A673 (cell line): ENCODE measurements at regions not wholly inside any gene's neighbourhood (a gene's known extent, or its start where the extent isn't known, plus 50 kb on each side); places are given as distances from the start of the nearest gene placed in this dataset.

ENCODE experiments used
- BruUV-seq: library from RNA; stranded (reverse); fragments of 400-500 nt; replicated peaks from 2 replicates; lab custom pipeline; 2021; lab: Mats Ljungman, UMichigan
- CTCF ChIA-PET: fragments of 300-600 bp; sonication (Branson Sonifier 250); formaldehyde crosslinking; loops from one replicate; lab custom pipeline; 2022; ENCODE audit warnings: antibody characterized with exemption; lab: Charles Lee
- POLR2A ChIA-PET: fragments of 300-600 bp; sonication (Branson Sonifier 250); formaldehyde crosslinking; loops from one replicate; lab custom pipeline; 2022; ENCODE audit warnings: antibody characterized with exemption; ENCODE audit not compliant: low non-redundant PET; lab: Charles Lee
- DNase-seq: peaks from one replicate; pipeline ENCODE4 v3.0.0-alpha.2; 2015; ENCODE audit warnings: low spot score
- H3K27ac ChIP-seq: fragments of 200-600 bp; sonication (generic); 2 replicates; pipeline ENCODE4 v1.5.1; 2016; ENCODE audit warnings: mixed run types, low read depth, mild to moderate bottlenecking, mixed read lengths, antibody characterized with exemption, low read length; ENCODE audit not compliant: poor library complexity, severe bottlenecking
- H3K27me3 ChIP-seq: fragments of 200-600 bp; sonication (generic); replicated peaks from 2 replicates; pipeline ENCODE4 v1.6.1; 2017; ENCODE audit warnings: mixed run types, low read depth, mild to moderate bottlenecking, mixed read lengths, antibody characterized with exemption, low read length; ENCODE audit not compliant: insufficient read depth, poor library complexity
- H3K36me3 ChIP-seq: fragments of 200-600 bp; sonication (generic); 2 replicates; pipeline ENCODE4 v1.6.1; 2016; ENCODE audit warnings: mixed run types, mild to moderate bottlenecking, mixed read lengths, antibody characterized with exemption, low read length; ENCODE audit not compliant: insufficient read depth, poor library complexity, severe bottlenecking
- H3K4me1 ChIP-seq: fragments of 200-600 bp; sonication (generic); 2 replicates; pipeline ENCODE4 v1.6.1; 2017; ENCODE audit warnings: mixed run types, mild to moderate bottlenecking, mixed read lengths, antibody characterized with exemption, low read length; ENCODE audit not compliant: insufficient read depth, poor library complexity, severe bottlenecking
- H3K4me3 ChIP-seq: fragments of 200-600 bp; sonication (generic); 2 replicates; pipeline ENCODE4 v1.5.1; 2016; ENCODE audit warnings: low read depth, mixed run types, mild to moderate bottlenecking, mixed read lengths, low read length; ENCODE audit not compliant: poor library complexity, severe bottlenecking
- H3K9me3 ChIP-seq: fragments of 200-600 bp; sonication (generic); 2 replicates; pipeline ENCODE4 v1.6.1; 2016; ENCODE audit warnings: mixed run types, low read depth, mild to moderate bottlenecking, mixed read lengths, antibody characterized with exemption, low read length; ENCODE audit not compliant: poor library complexity, severe bottlenecking
- EZH2 ChIP-seq: fragments of 200-600 bp; sonication (generic); IDR thresholded peaks from 2 replicates; pipeline ENCODE4 v1.6.1; 2017; ENCODE audit warnings: borderline replicate concordance, low read depth, mild to moderate bottlenecking, mixed read lengths, antibody characterized with exemption, low read length; ENCODE audit not compliant: poor library complexity, severe bottlenecking
- intact Hi-C: fragments of 100-400 bp; cut with micrococcal nuclease; formaldehyde crosslinking; loops from one replicate; pipeline ENCODE4 v1.10.0; 2022; ENCODE audit not compliant: unreplicated experiment
- TF ChIP-seq, protein P1 (sequence below): fragments of 300-800, 200-600 bp; sonication (generic); conservative IDR thresholded peaks from 2 replicates; pipeline ENCODE4 v1.5.1; 2017; ENCODE audit warnings: low read depth, mild to moderate bottlenecking, antibody characterized with exemption, low read length, moderate library complexity, mixed read lengths

DNA sequence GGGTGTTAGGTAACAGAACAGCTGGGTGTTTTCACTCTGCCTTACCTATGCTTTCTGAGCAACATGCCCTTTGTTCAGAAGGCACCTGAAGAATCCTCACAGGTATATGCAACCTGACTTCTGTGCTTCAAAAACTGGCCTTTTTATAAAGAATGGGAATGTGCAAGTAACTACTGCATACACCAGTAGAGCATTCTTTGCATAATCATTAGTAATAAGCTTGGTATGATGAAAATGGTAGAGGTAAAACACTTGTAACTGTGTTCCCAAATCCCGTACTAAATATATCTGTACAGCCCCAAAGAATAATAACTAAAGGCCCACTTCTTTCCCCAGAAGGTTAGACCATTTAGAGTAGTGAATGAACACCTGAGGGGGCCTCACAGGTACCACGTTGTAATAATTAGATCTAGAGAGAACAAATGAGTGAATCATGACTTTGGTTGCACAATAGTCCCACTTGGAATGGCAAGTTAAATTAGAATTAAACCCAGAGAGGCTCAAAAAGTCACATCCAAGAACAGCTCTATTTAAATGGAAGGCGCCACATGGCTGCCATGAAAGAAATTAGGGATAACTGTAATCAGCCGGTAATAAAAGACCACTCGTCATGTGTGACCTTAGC lies 413.9 kb downstream of the KLF12 start:
- H3K9me3 ChIP-seq: no peaks in the 10 kb centered on the region
- no peak for DNase-seq
- no peak overlapping the region for H3K27ac ChIP-seq
- no peak for TF ChIP-seq EZH2
- TF ChIP-seq, protein P1, sequence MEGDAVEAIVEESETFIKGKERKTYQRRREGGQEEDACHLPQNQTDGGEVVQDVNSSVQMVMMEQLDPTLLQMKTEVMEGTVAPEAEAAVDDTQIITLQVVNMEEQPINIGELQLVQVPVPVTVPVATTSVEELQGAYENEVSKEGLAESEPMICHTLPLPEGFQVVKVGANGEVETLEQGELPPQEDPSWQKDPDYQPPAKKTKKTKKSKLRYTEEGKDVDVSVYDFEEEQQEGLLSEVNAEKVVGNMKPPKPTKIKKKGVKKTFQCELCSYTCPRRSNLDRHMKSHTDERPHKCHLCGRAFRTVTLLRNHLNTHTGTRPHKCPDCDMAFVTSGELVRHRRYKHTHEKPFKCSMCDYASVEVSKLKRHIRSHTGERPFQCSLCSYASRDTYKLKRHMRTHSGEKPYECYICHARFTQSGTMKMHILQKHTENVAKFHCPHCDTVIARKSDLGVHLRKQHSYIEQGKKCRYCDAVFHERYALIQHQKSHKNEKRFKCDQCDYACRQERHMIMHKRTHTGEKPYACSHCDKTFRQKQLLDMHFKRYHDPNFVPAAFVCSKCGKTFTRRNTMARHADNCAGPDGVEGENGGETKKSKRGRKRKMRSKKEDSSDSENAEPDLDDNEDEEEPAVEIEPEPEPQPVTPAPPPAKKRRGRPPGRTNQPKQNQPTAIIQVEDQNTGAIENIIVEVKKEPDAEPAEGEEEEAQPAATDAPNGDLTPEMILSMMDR: no peak
- no peak overlapping the region for H3K4me3 ChIP-seq
- H3K4me1 ChIP-seq: peaks cover 18% of the 10 kb centered on the region
- no peaks in the 10 kb centered on the region for H3K36me3 ChIP-seq
- ChIA-PET POLR2A (no interaction called here), CTCF (no interaction called here)
- no peaks in the 10 kb centered on the region for H3K27me3 ChIP-seq
- BruUV-seq: no TSS peak
- intact Hi-C loops: loop anchor here (10.0 kb wide), 1 partner anchor 1534 kb away; no protein-coding TSS in a partner anchor

DNA sequence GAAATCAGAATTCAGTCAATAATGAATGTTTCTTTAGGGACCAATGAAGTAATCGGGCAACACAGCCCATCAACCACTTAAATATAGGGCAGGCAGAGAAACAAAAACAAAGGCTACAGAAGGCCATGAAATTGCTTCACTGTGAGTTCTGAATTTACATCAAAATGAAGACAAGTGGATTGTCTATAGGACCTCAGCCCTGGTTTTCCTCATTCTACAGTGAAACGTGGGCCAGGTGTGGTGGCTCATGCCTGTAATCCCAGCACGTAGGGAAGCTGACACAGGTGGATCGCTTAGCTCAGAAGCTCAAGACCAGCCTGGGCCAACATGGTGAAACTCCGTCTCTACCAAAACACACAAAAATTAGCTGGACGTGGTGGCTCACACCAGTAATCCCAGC lies 416.0 kb downstream of the KLF12 start:
- no peak for DNase-seq

DNA sequence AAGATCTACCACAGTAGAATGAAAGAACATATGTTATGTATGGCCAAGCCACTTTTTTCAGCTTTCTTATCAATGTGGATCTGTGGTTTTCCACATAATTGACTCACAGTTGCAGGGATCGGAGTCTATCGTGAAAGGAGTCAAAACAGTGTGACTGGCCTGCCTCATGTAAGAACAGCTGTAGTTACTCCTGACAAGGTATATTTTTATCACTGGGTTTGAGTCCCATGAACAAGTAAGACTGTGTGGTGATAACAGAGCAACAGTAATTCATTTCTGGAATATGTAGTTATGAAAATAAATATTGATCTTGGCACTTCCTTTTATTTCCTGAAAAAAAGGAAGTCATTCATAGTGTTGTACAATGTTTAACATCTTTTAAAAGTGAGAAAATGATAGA lies 416.6 kb downstream of the KLF12 start:
- ChIA-PET POLR2A (no interaction called here), CTCF (no interaction called here)
- Histone ChIP-seq H3K36me3 (no peaks in the 10 kb centered on the region), H3K4me3 (no peak overlapping the region), H3K9me3 (no peaks in the 10 kb centered on the region), H3K4me1 (peaks cover 18% of the 10 kb centered on the region), H3K27ac (no peak overlapping the region), H3K27me3 (no peaks in the 10 kb centered on the region)
- TF ChIP-seq EZH2: no peak
- TF ChIP-seq, protein P1: no peak
- DNase-seq: no peak
- intact Hi-C loops: no loop called here
- BruUV-seq: no TSS peak

More for the DNA sequence above, 416.0 kb downstream of the KLF12 start:
- ChIA-PET CTCF (no interaction called here), POLR2A (no interaction called here)
- H3K36me3 ChIP-seq: no peaks in the 10 kb centered on the region
- H3K4me3 ChIP-seq: no peak overlapping the region
- no peaks in the 10 kb centered on the region for H3K9me3 ChIP-seq
- no peaks in the 10 kb centered on the region for H3K27me3 ChIP-seq
- BruUV-seq: no TSS peak
- no peak for TF ChIP-seq EZH2
- TF ChIP-seq, protein P1: no peak
- peaks cover 18% of the 10 kb centered on the region for H3K4me1 ChIP-seq
- H3K27ac ChIP-seq: no peak overlapping the region
- intact Hi-C loops: no loop called here
